ENCODE measurements at regions not wholly inside any gene's neighbourhood (a gene's known extent, or its start where the extent isn't known, plus 50 kb on each side); places are given as distances from the start of the nearest gene placed in this dataset.
"Not testable (repeated sequence)": the region's sequence is repeated elsewhere in the genome, so short reads cannot be mapped to it uniquely, and the experiment has no call there.

DNA sequence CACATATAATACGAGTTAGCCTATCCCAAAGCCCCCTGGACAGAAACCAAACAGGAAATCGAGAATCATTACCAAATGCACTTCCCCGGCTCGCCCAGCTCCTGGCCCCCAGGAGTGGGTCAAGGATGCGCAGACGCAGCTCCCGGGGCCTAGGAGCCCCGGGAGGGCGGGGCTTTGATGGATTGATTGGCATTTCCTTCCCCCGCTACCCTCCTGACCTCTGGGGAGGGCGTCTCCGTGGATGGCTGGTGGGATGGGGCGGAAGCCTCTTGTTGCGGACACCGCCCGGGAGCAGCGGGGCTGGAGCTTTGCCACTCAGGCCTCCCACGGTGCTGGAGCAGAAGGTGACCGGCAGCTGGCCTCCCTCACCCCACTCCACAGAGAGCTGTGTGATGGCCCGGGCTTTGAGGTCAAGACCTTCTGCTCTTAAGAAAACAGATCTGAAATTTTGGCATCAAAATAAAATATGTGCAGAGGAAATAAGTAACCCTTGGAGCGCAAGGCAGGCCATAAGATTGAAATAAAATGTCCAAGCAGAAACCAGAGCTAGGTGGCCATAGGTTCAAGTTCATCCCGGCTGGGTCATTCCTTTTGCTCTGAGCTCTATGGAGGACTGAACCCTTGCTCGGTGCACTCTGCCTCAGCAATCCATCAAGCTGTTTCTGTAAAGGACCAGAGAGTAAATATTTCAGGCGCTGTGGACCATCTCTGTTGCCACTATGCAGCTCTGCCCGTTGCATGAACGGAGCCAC is 262.3 kb downstream of the SOX9 start:
- Mint-ChIP-seq H3K4me3 (ENCODE audit: unreplicated experiment) (no peak overlapping the region), H3K27ac (ENCODE audit: low read depth, unreplicated experiment) (no peak overlapping the region), H3K9me3 (ENCODE audit: unreplicated experiment) (no peaks in the 10 kb centered on the region), H3K36me3 (ENCODE audit: insufficient read depth, unreplicated experiment) (no peaks in the 10 kb centered on the region), H3K4me1 (ENCODE audit: insufficient read depth, unreplicated experiment) (peaks cover 33% of the 10 kb centered on the region), H3K27me3 (ENCODE audit: insufficient read depth, unreplicated experiment) (no peaks in the 10 kb centered on the region)
- no TSS peak for BruUV-seq (replicated peaks)
- ChIA-PET POLR2A (no interaction called here), CTCF (no interaction called here)
- intact Hi-C loops (cut with micrococcal nuclease): no loop called here
- TF ChIP-seq CTCF (IDR thresholded peaks at IDR 0.05; ENCODE audit: unreplicated experiment): no peak
- DNase-seq (ENCODE audit: unreplicated experiment): no peak

DNA sequence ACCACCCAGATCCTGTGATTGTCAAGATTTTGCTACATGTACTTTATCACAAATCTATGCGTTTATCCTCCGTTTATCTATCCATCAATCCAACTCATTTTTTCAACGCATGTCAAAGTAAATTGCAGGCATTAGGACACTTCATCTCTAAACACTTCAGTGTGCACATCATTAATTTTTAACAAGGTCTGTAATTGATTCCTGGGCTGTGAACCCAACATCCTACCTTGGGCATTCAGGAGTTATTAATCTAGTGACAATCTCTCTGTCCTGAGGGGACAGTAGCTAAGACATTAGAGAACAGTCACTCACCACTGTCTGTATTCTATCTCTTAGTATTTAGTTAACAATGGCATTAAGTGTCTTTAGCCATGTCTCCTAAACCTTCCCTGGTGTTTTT is 264.7 kb downstream of the SOX9 start:
- Mint-ChIP-seq H3K36me3 (ENCODE audit: insufficient read depth, unreplicated experiment) (no peaks in the 10 kb centered on the region), H3K27ac (ENCODE audit: low read depth, unreplicated experiment) (no peak overlapping the region), H3K4me1 (ENCODE audit: insufficient read depth, unreplicated experiment) (peaks cover 44% of the 10 kb centered on the region), H3K4me3 (ENCODE audit: unreplicated experiment) (no peak overlapping the region), H3K27me3 (ENCODE audit: insufficient read depth, unreplicated experiment) (no peaks in the 10 kb centered on the region), H3K9me3 (ENCODE audit: unreplicated experiment) (no peaks in the 10 kb centered on the region)
- ChIA-PET CTCF (no interaction called here), POLR2A (no interaction called here)
- no peak for DNase-seq (ENCODE audit: unreplicated experiment)
- no TSS peak for BruUV-seq (replicated peaks)
- intact Hi-C loops (cut with micrococcal nuclease): loop anchor here (5.0 kb wide), 1 partner anchor 82 kb away; no protein-coding TSS in a partner anchor
- no peak for TF ChIP-seq CTCF (IDR thresholded peaks at IDR 0.05; ENCODE audit: unreplicated experiment)

DNA sequence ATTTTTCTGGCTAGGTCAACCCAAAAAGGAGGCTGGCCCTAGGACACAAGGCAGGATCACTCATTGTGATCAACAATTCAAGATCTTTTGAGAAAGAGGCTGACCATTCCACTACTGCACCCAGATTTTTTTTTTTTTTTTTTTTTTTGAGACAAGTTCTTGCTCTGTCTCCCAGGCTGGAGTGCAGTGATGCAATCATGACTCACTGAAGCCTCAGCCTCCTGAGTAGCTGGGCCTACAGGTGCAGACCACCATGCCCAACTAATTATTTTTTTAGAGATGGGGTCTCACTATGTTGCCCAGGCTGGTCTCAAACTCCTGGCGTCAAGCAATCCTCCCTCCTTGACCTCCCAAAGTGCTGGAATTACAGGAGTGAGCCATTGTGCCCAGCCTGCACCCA is 265.4 kb downstream of the SOX9 start:
- peak; percentile 84 for DNase-seq (ENCODE audit: unreplicated experiment)
- H3K27ac Mint-ChIP-seq (ENCODE audit: low read depth, unreplicated experiment); H3K4me3 Mint-ChIP-seq (ENCODE audit: unreplicated experiment); BruUV-seq (replicated peaks); H3K36me3 Mint-ChIP-seq (ENCODE audit: insufficient read depth, unreplicated experiment); POLR2A ChIA-PET; H3K27me3 Mint-ChIP-seq (ENCODE audit: insufficient read depth, unreplicated experiment); H3K9me3 Mint-ChIP-seq (ENCODE audit: unreplicated experiment); CTCF ChIA-PET: not testable (repeated sequence)
- intact Hi-C loops (cut with micrococcal nuclease): loop anchor here (2.0 to 5.0 kb wide), 3 partner anchors 21 to 81 kb away; no protein-coding TSS in a partner anchor
- H3K4me1 Mint-ChIP-seq (ENCODE audit: insufficient read depth, unreplicated experiment): peaks cover 51% of the 10 kb centered on the region

- Mint-ChIP-seq H3K4me1 (ENCODE audit: insufficient read depth, unreplicated experiment) (peaks cover 57% of the 10 kb centered on the region), H3K9me3 (ENCODE audit: unreplicated experiment) (no peaks in the 10 kb centered on the region), H3K27me3 (ENCODE audit: insufficient read depth, unreplicated experiment) (no peaks in the 10 kb centered on the region), H3K4me3 (ENCODE audit: unreplicated experiment) (peak overlapping the region; percentile 29), H3K27ac (ENCODE audit: low read depth, unreplicated experiment) (peak overlapping the region; percentile 86), H3K36me3 (ENCODE audit: insufficient read depth, unreplicated experiment) (peaks cover 4% of the 10 kb centered on the region)
- POLR2A ChIA-PET: interaction anchor here (0.6 kb wide), 1 partner anchor 1145 kb away, joined by 4 read pairs; no protein-coding TSS in a partner anchor
- DNase-seq (ENCODE audit: unreplicated experiment): peak; percentile 79
- no peak for TF ChIP-seq CTCF (IDR thresholded peaks at IDR 0.05; ENCODE audit: unreplicated experiment)
- CTCF ChIA-PET: interaction anchor here (0.8 kb wide), 1 partner anchor 279 kb away, joined by 3 read pairs; no protein-coding TSS in a partner anchor
- BruUV-seq (replicated peaks): no TSS peak
- intact Hi-C loops (cut with micrococcal nuclease): loop anchor here (2.0 to 5.0 kb wide), 3 partner anchors 20 to 81 kb away; no protein-coding TSS in a partner anchor
Measured at GRCh38 chr17:72386619-72387237, 265.9 kb downstream of the SOX9 start.
